Myocyte (in vitro differentiated cells): ENCODE measurements at regions not wholly inside any gene's neighbourhood (a gene's known extent, or its start where the extent isn't known, plus 50 kb on each side); places are given as distances from the start of the nearest gene placed in this dataset.
A peak's percentile ranks its signal among the peaks of the same experiment; 100 is the strongest.
"Not testable (repeated sequence)": the region's sequence is repeated elsewhere in the genome, so short reads cannot be mapped to it uniquely, and the experiment has no call there.

Experiments used
- DNase-seq: peaks from one replicate; pipeline ENCODE4 v3.0.0-alpha.2; 2012; ENCODE audit warnings: low read depth

- no peak for DNase-seq
These were observed 645.1 kb upstream of the FAM98A start for GRCh38 chr2:34244195-34244594.

GRCh38 chr2:34242763-34243123 is 643.6 kb upstream of the FAM98A start:
- no peak for DNase-seq

GRCh38 chr2:34241905-34242762 is 643.0 kb upstream of the FAM98A start:
- DNase-seq, result no peak

- DNase-seq, result no peak
These were observed 640.4 kb upstream of the FAM98A start for GRCh38 chr2:34239511-34239910.

- no peak for DNase-seq
These were observed 635.7 kb upstream of the FAM98A start for GRCh38 chr2:34234823-34235222.

GRCh38 chr2:34229998-34230397 is 630.9 kb upstream of the FAM98A start:
- DNase-seq, result peak; percentile 1

- DNase-seq, result no peak
These were observed 616.1 kb upstream of the FAM98A start for GRCh38 chr2:34215174-34215573.

GRCh38 chr2:34210382-34210781 is 611.3 kb upstream of the FAM98A start:
- not testable (repeated sequence) for DNase-seq

GRCh38 chr2:34204560-34204959 is 605.5 kb upstream of the FAM98A start:
- DNase-seq, result no peak

GRCh38 chr2:34201099-34201498 is 602.0 kb upstream of the FAM98A start:
- no peak for DNase-seq

GRCh38 chr2:34199971-34200370 is 600.9 kb upstream of the FAM98A start:
- no peak for DNase-seq

- DNase-seq, result no peak
These were observed 594.1 kb upstream of the FAM98A start for GRCh38 chr2:34193164-34193563.

- no peak for DNase-seq
These were observed 589.6 kb upstream of the FAM98A start for GRCh38 chr2:34188464-34189303.

GRCh38 chr2:34179511-34179910 is 580.4 kb upstream of the FAM98A start:
- no peak for DNase-seq

- DNase-seq, result no peak
These were observed 579.4 kb upstream of the FAM98A start for GRCh38 chr2:34178482-34178881.

GRCh38 chr2:34176693-34177092 is 577.6 kb upstream of the FAM98A start:
- DNase-seq, result no peak

- DNase-seq, result no peak
These were observed 575.4 kb upstream of the FAM98A start for GRCh38 chr2:34174506-34174905.

- no peak for DNase-seq
These were observed 563.1 kb upstream of the FAM98A start for GRCh38 chr2:34162231-34162630.

- no peak for DNase-seq
These were observed 562.5 kb upstream of the FAM98A start for GRCh38 chr2:34161549-34161948.

- no peak for DNase-seq
These were observed 560.8 kb upstream of the FAM98A start for GRCh38 chr2:34159901-34160300.

- DNase-seq, result no peak
These were observed 554.4 kb upstream of the FAM98A start for GRCh38 chr2:34153484-34153883.

GRCh38 chr2:34147780-34148179 is 548.7 kb upstream of the FAM98A start:
- DNase-seq, result no peak

GRCh38 chr2:34143149-34143548 is 544.0 kb upstream of the FAM98A start:
- no peak for DNase-seq
